ENCODE measurements at regions not wholly inside any gene's neighbourhood (a gene's known extent, or its start where the extent isn't known, plus 50 kb on each side); places are given as distances from the start of the nearest gene placed in this dataset.

DNA sequence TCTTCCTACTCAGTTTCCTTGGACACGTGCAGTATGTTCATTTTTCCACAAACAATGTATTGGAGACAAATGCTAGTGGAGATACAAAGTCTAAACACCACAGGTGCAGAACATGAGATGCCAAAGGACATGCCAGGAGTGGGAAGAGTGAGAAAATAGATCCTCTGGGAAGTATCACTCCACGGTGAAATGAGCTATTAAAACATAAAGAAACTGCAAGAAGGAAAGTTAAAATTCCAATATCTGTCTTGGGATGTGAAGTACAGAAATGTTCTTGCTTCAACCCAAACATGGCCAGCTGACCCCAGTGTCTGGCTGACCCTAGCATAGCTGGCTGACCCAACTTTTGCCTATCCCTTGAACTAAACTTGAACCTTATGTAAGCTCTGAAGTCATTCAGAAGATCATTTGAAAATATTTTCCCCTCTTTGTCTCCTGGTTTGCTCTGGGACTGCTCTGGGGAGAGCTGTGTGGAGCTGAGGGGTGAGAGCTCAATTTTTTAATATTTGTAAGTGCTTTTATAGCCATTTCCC is 59.5 kb downstream of the FZD1 start:
- Histone ChIP-seq H3K9me3 (ENCODE audit: severe bottlenecking) (no peaks in the 10 kb centered on the region), H3K36me3 (no peaks in the 10 kb centered on the region), H3K4me3 (ENCODE audit: low read depth, low read length) (no peak overlapping the region), H3K27me3 (ENCODE audit: insufficient read depth, low read depth, severe bottlenecking) (no peaks in the 10 kb centered on the region), H3K27ac (no peak overlapping the region)
- no peak for DNase-seq
- TF ChIP-seq, protein P1, sequence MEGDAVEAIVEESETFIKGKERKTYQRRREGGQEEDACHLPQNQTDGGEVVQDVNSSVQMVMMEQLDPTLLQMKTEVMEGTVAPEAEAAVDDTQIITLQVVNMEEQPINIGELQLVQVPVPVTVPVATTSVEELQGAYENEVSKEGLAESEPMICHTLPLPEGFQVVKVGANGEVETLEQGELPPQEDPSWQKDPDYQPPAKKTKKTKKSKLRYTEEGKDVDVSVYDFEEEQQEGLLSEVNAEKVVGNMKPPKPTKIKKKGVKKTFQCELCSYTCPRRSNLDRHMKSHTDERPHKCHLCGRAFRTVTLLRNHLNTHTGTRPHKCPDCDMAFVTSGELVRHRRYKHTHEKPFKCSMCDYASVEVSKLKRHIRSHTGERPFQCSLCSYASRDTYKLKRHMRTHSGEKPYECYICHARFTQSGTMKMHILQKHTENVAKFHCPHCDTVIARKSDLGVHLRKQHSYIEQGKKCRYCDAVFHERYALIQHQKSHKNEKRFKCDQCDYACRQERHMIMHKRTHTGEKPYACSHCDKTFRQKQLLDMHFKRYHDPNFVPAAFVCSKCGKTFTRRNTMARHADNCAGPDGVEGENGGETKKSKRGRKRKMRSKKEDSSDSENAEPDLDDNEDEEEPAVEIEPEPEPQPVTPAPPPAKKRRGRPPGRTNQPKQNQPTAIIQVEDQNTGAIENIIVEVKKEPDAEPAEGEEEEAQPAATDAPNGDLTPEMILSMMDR (IDR thresholded peaks at IDR 0.05; ENCODE audit: low read depth, low read length) = no peak

GRCh38 chr7:91324663-91325062 is 60.4 kb downstream of the FZD1 start:
- Histone ChIP-seq H3K36me3 (no peaks in the 10 kb centered on the region), H3K9me3 (ENCODE audit: severe bottlenecking) (no peaks in the 10 kb centered on the region), H3K27ac (no peak overlapping the region), H3K27me3 (ENCODE audit: insufficient read depth, low read depth, severe bottlenecking) (no peaks in the 10 kb centered on the region), H3K4me3 (ENCODE audit: low read depth, low read length) (no peak overlapping the region)
- DNase-seq = no peak
- TF ChIP-seq, protein P1 (IDR thresholded peaks at IDR 0.05; ENCODE audit: low read depth, low read length) = no peak

DNA sequence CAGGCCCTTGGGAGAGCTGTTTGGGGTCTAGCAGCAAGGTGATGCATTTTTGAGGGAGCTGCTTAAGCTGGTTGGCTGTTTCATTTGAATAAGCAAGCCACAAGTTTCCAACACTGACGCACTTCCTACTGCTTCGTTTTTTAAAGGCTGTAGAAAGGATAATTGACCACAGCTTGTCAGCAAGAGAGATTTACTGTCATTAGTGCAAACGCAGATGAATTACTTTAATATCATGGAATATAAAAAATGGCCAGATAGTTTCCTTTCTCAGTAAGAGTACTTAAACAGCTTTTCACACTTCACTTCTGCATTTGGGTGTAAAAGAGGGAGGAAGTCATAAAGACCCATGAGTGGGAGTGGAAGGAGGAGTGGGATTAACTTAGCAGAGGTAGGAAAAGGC is 61.5 kb downstream of the FZD1 start:
- H3K36me3 ChIP-seq = no peaks in the 10 kb centered on the region
- no peak overlapping the region for H3K27ac ChIP-seq
- no peaks in the 10 kb centered on the region for H3K27me3 ChIP-seq (ENCODE audit: insufficient read depth, low read depth, severe bottlenecking)
- no peak overlapping the region for H3K4me3 ChIP-seq (ENCODE audit: low read depth, low read length)
- no peak for DNase-seq
- H3K9me3 ChIP-seq (ENCODE audit: severe bottlenecking) = no peaks in the 10 kb centered on the region
- TF ChIP-seq, protein P1 (IDR thresholded peaks at IDR 0.05; ENCODE audit: low read depth, low read length) = no peak

- Histone ChIP-seq H3K27ac (no peak overlapping the region), H3K4me3 (ENCODE audit: low read depth, low read length) (no peak overlapping the region), H3K9me3 (ENCODE audit: severe bottlenecking) (no peaks in the 10 kb centered on the region), H3K36me3 (no peaks in the 10 kb centered on the region), H3K27me3 (ENCODE audit: insufficient read depth, low read depth, severe bottlenecking) (no peaks in the 10 kb centered on the region)
- TF ChIP-seq, protein P1 (IDR thresholded peaks at IDR 0.05; ENCODE audit: low read depth, low read length) = no peak
- no peak for DNase-seq
These were observed 62.4 kb downstream of the FZD1 start for GRCh38 chr7:91326516-91327199.

DNA sequence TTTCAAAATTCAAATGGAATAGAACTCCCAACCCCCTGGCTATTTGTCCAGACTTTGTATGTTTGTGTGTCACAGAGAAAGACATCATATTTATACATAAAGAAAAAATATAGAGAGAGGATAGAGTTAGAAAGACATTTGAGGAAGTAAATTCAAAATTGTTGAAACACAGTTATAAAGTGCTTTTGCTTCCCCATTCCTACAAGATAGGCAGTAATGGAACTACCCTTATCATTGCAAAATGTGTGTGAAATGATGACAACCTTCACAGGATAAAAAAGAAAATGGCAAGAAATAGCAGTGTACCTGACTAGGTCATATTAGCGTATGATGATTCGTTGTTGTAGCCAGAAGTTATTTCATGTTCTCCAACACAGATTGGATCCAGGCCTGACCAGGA is 63.1 kb downstream of the FZD1 start:
- Histone ChIP-seq H3K36me3 (no peaks in the 10 kb centered on the region), H3K27me3 (ENCODE audit: insufficient read depth, low read depth, severe bottlenecking) (no peaks in the 10 kb centered on the region), H3K27ac (no peak overlapping the region), H3K9me3 (ENCODE audit: severe bottlenecking) (no peaks in the 10 kb centered on the region), H3K4me3 (ENCODE audit: low read depth, low read length) (no peak overlapping the region)
- DNase-seq = no peak
- TF ChIP-seq, protein P1 (IDR thresholded peaks at IDR 0.05; ENCODE audit: low read depth, low read length) = no peak

- TF ChIP-seq, protein P1 (IDR thresholded peaks at IDR 0.05; ENCODE audit: low read depth, low read length) = no peak
- no peak for DNase-seq
These were observed 65.3 kb downstream of the FZD1 start for GRCh38 chr7:91329571-91329970.

More at GRCh38 chr7:91329571-91329970, 65.3 kb downstream of the FZD1 start:
- Histone ChIP-seq H3K27me3 (ENCODE audit: insufficient read depth, low read depth, severe bottlenecking) (no peaks in the 10 kb centered on the region), H3K27ac (no peak overlapping the region), H3K9me3 (ENCODE audit: severe bottlenecking) (no peaks in the 10 kb centered on the region), H3K36me3 (no peaks in the 10 kb centered on the region), H3K4me3 (ENCODE audit: low read depth, low read length) (no peak overlapping the region)
